HG03175 (cell line): ENCODE measurements at regions not wholly inside any gene's neighbourhood (a gene's known extent, or its start where the extent isn't known, plus 50 kb on each side); places are given as distances from the start of the nearest gene placed in this dataset.

ENCODE experiments used
- ATAC-seq: cut with Tn5 transposase; IDR thresholded peaks from one replicate; pipeline ENCODE4 v1.9.1; 2021; ENCODE audit warnings: mild to moderate bottlenecking, moderate library complexity; ENCODE audit not compliant: unreplicated experiment

- ATAC-seq, result no peak
Observed at GRCh38 chr5:1669276-1670155, 130.1 kb downstream of the MRPL36 start.

- no peak for ATAC-seq
Observed at GRCh38 chr5:1668141-1668721, 131.4 kb downstream of the MRPL36 start.

GRCh38 chr5:1667648-1668140 is 131.9 kb downstream of the MRPL36 start:
- ATAC-seq, result no peak

- no peak for ATAC-seq
Observed at GRCh38 chr5:1666812-1667588, 132.6 kb downstream of the MRPL36 start.

GRCh38 chr5:1666221-1666620 is 133.4 kb downstream of the MRPL36 start:
- ATAC-seq, result no peak

- no peak for ATAC-seq
Observed at GRCh38 chr5:1665803-1666202, 133.8 kb downstream of the MRPL36 start.

- no peak for ATAC-seq
Observed at GRCh38 chr5:1665231-1665630, 134.4 kb downstream of the MRPL36 start.

- no peak for ATAC-seq
Observed at GRCh38 chr5:1663186-1663585, 136.5 kb downstream of the MRPL36 start.

GRCh38 chr5:1662559-1663085 is 137.0 kb downstream of the MRPL36 start:
- ATAC-seq, result no peak

GRCh38 chr5:1661831-1662558 is 137.6 kb downstream of the MRPL36 start:
- no peak for ATAC-seq

GRCh38 chr5:1661311-1661710 is 137.6 kb upstream of the LPCAT1 start:
- ATAC-seq, result no peak

GRCh38 chr5:1660511-1660910 is 136.8 kb upstream of the LPCAT1 start:
- ATAC-seq, result no peak

- no peak for ATAC-seq
Observed at GRCh38 chr5:1660001-1660400, 136.2 kb upstream of the LPCAT1 start.

- ATAC-seq, result no peak
Observed at GRCh38 chr5:1659100-1659981, 135.6 kb upstream of the LPCAT1 start.

- no peak for ATAC-seq
Observed at GRCh38 chr5:1658665-1659064, 134.9 kb upstream of the LPCAT1 start.

- ATAC-seq, result no peak
Observed at GRCh38 chr5:1657161-1657741, 133.5 kb upstream of the LPCAT1 start.

GRCh38 chr5:1656271-1656975 is 132.7 kb upstream of the LPCAT1 start:
- ATAC-seq, result no peak

GRCh38 chr5:1655496-1656270 is 131.9 kb upstream of the LPCAT1 start:
- ATAC-seq, result no peak
